Body of pancreas (tissue), 4 donors: ENCODE measurements at regions not wholly inside any gene's neighbourhood (a gene's known extent, or its start where the extent isn't known, plus 50 kb on each side); places are given as distances from the start of the nearest gene placed in this dataset.

Experiments
- CTCF ChIP-seq, 7 experiments: fragments of 450-650 bp in 4 of 7; fragments of 200-600 bp in 3 of 7; sonication (generic) in 3 of 7; IDR thresholded peaks; one replicate each; pipeline ENCODE4 v1.5.1; 2016 to 2019; ENCODE audit warnings: antibody characterized with exemption in 7 of 7
- POLR2A ChIP-seq, 3 donors: fragments of 450-650 bp; IDR thresholded peaks; one replicate each; pipeline ENCODE4 v1.6.1; 2016; ENCODE audit warnings: antibody characterized with exemption in 3 of 3, mild to moderate bottlenecking in 2 of 3

DNA sequence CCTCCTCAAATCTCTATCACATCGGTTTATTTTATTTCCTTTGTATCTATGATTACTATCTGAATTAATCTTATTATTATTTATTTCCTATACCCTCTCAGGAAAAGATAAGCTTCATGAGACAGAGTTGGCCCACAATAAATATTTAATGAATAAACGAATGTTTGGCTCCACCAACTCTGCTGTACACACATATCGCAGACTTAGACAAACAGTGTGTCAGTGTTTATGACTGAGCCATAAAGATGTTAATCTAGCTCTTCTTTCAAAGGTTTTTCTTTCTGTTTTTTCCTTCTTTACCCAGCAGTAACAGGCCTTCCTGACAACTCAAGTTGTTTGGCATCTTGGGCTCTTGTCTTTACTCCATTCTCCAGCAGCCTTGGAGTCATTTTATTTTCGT is 329.5 kb downstream of the CDH2 start:
- no peak for TF ChIP-seq CTCF (IDR thresholded peaks at IDR 0.05)
- no peak for TF ChIP-seq POLR2A (IDR thresholded peaks at IDR 0.05)
